SK-N-SH (cell line): ENCODE measurements at regions not wholly inside any gene's neighbourhood (a gene's known extent, or its start where the extent isn't known, plus 50 kb on each side); places are given as distances from the start of the nearest gene placed in this dataset.

ENCODE experiments used
- CTCF ChIA-PET: fragments of 300-600, 350-600 bp; formaldehyde crosslinking; extraction: SDS; loops from one replicate; lab custom pipeline; 2021; lab: Yijun Ruan, JAX
- POLR2A ChIA-PET: fragments of 350-600 bp; sonication (Branson Sonifier 250); formaldehyde crosslinking; extraction: SDS; loops from one replicate; lab custom pipeline; 2020; ENCODE audit warnings: antibody characterized with exemption, inconsistent platforms; lab: Yijun Ruan, JAX
- DNase-seq: peaks from one replicate; pipeline ENCODE4 v3.0.0; 2012
- H2AFZ ChIP-seq: fragments of 200-600 bp; sonication (generic); 2 replicates; pipeline ENCODE4 v1.8.1; 2016; ENCODE audit warnings: antibody characterized with exemption, mild to moderate bottlenecking, low read depth
- H3F3A ChIP-seq: fragments of 200-600 bp; sonication (generic); replicated peaks from 2 replicates; pipeline ENCODE3; 2016; ENCODE audit warnings: antibody characterized with exemption, mild to moderate bottlenecking; ENCODE audit not compliant: insufficient read depth
- H3K27ac ChIP-seq, 2 experiments: fragments of 200-500 bp in 1 of 2; fragments of 200-600 bp in 1 of 2; sonication (Bioruptor generic) in 1 of 2; sonication (generic), shearing (Covaris generic) in 1 of 2; 2 replicates each; pipeline versions ENCODE4 v1.5.1 to v1.6.1; 2014 to 2016; ENCODE audit warnings: low read depth in 2 of 2, inconsistent platforms in 1 of 2, low read length in 1 of 2, mild to moderate bottlenecking in 1 of 2, mixed read lengths in 1 of 2
- H3K27me3 ChIP-seq: fragments of 200-600 bp; sonication (generic), shearing (Covaris generic); 2 replicates; pipeline ENCODE4 v1.6.1; 2016; ENCODE audit warnings: mixed run types; ENCODE audit not compliant: insufficient read depth
- H3K36me3 ChIP-seq, 2 experiments: fragments of 200-500 bp in 1 of 2; fragments of 200-600 bp in 1 of 2; sonication (Bioruptor generic) in 1 of 2; sonication (generic) in 1 of 2; replicated peaks in 1 of 2; 2 replicates each; pipeline versions ENCODE3 to v1.5.1; 2014 to 2016; ENCODE audit warnings: low read length in 1 of 2, mild to moderate bottlenecking in 1 of 2; ENCODE audit not compliant: insufficient read depth in 2 of 2, control insufficient read depth in 1 of 2
- H3K4me1 ChIP-seq, 2 experiments: fragments of 200-500 bp in 1 of 2; fragments of 200-600 bp in 1 of 2; sonication (Bioruptor generic) in 1 of 2; sonication (generic), shearing (Covaris generic) in 1 of 2; 2 replicates each; pipeline versions ENCODE4 v1.5.1 to v1.6.1; 2014 to 2016; ENCODE audit warnings: low read depth in 1 of 2, low read length in 1 of 2, mixed run types in 1 of 2; ENCODE audit not compliant: insufficient read depth in 2 of 2, control insufficient read depth in 1 of 2
- H3K4me2 ChIP-seq: fragments of 200-600 bp; sonication (generic), shearing (Covaris generic); 2 replicates; pipeline ENCODE4 v1.6.1; 2017; ENCODE audit warnings: mixed run types
- H3K4me3 ChIP-seq, 2 experiments: fragments of 200-500 bp in 1 of 2; fragments of 200-600 bp in 1 of 2; sonication (Bioruptor generic) in 1 of 2; sonication (generic), shearing (Covaris generic) in 1 of 2; 2 replicates each; pipeline versions ENCODE4 v1.5.1 to v1.8.1; 2014 to 2016; ENCODE audit warnings: low read depth in 2 of 2, inconsistent platforms in 1 of 2, low read length in 1 of 2, mild to moderate bottlenecking in 1 of 2, mixed read lengths in 1 of 2, moderate library complexity in 1 of 2
- H3K79me2 ChIP-seq: fragments of 200-600 bp; sonication (generic); 2 replicates; pipeline ENCODE4 v1.8.1; 2017; ENCODE audit warnings: mild to moderate bottlenecking; ENCODE audit not compliant: insufficient read depth
- H3K9ac ChIP-seq: fragments of 200-600 bp; sonication (generic); 2 replicates; pipeline ENCODE4 v1.6.1; 2017; ENCODE audit warnings: mixed run types
- H3K9me2 ChIP-seq: fragments of 200-600 bp; sonication (generic); 2 replicates; pipeline ENCODE4 v1.6.1; 2017; ENCODE audit warnings: mixed run types
- H3K9me3 ChIP-seq: fragments of 200-600 bp; sonication (generic); 2 replicates; pipeline ENCODE4 v1.6.1; 2017; ENCODE audit warnings: mixed run types, mild to moderate bottlenecking, moderate library complexity
- H4K20me1 ChIP-seq: fragments of 200-600 bp; sonication (generic); 2 replicates; pipeline ENCODE4 v1.6.1; 2017; ENCODE audit warnings: mild to moderate bottlenecking, mixed run types; ENCODE audit not compliant: insufficient read depth
- EP300 ChIP-seq, 2 experiments: IDR thresholded peaks; 2 replicates each; pipeline versions ENCODE4 v1.4.0 to v1.6.1; 2012; ENCODE audit warnings: borderline replicate concordance in 1 of 2, low read depth in 1 of 2, low read length in 1 of 2
- EZH2phosphoT487 ChIP-seq: fragments of 200-600 bp; sonication (generic); IDR thresholded peaks from 2 replicates; pipeline ENCODE4 v1.6.1; 2017; ENCODE audit warnings: low read depth, mixed run types, mild to moderate bottlenecking, antibody characterized with exemption, moderate library complexity, borderline replicate concordance
- FOSL2 ChIP-seq: IDR thresholded peaks from 2 replicates; pipeline ENCODE4 v1.4.0; 2012; ENCODE audit warnings: low read depth, mild to moderate bottlenecking, moderate library complexity, borderline replicate concordance
- FOXM1 ChIP-seq: IDR thresholded peaks from 2 replicates; pipeline ENCODE4 v1.4.0; 2012; ENCODE audit warnings: low read depth, mild to moderate bottlenecking
- JUND ChIP-seq: IDR thresholded peaks from 2 replicates; pipeline ENCODE4 v1.4.0; 2012
- NFIC ChIP-seq: IDR thresholded peaks from 2 replicates; pipeline ENCODE4 v1.4.0; 2012; ENCODE audit warnings: borderline replicate concordance
- RXRA ChIP-seq: IDR thresholded peaks from 2 replicates; pipeline ENCODE4 v1.4.0; 2012; ENCODE audit warnings: low read depth, mild to moderate bottlenecking, borderline replicate concordance
- SIN3A ChIP-seq: IDR thresholded peaks from 2 replicates; pipeline ENCODE4 v1.6.1; 2012; ENCODE audit warnings: low read depth, mild to moderate bottlenecking, low read length, moderate library complexity, borderline replicate concordance
- TAF1 ChIP-seq: IDR thresholded peaks from 2 replicates; pipeline ENCODE4 v1.6.1; 2012; ENCODE audit warnings: low read depth, mild to moderate bottlenecking, low read length, moderate library complexity, borderline replicate concordance
- TCF12 ChIP-seq: IDR thresholded peaks from 2 replicates; pipeline ENCODE4 v1.4.0; 2012
- TEAD4 ChIP-seq: IDR thresholded peaks from 2 replicates; pipeline ENCODE4 v1.4.0; 2012; ENCODE audit warnings: mild to moderate bottlenecking, borderline replicate concordance; ENCODE audit not compliant: insufficient read depth
- YY1 ChIP-seq: IDR thresholded peaks from 2 replicates; pipeline ENCODE4 v1.4.0; 2012; ENCODE audit warnings: low read depth, mild to moderate bottlenecking
- WGBS: methylation state at CpG from one replicate; pipeline ENCODE4 v1.1.6; 2017; ENCODE audit warnings: low lambda C conversion rate; 5-methylcytosine and 5-hydroxymethylcytosine counted together
- TF ChIP-seq, protein P1 (sequence below): fragments of 200-600 bp; sonication (generic); IDR thresholded peaks from 2 replicates; pipeline ENCODE4 v1.6.1; 2017; ENCODE audit warnings: antibody characterized with exemption, mild to moderate bottlenecking, moderate library complexity
- TF ChIP-seq, protein P2 (sequence below): IDR thresholded peaks from 2 replicates; pipeline ENCODE4 v1.6.1; 2012; ENCODE audit warnings: mild to moderate bottlenecking, low read depth, low read length, moderate library complexity
- TF ChIP-seq, protein P3 (sequence below): fragments of 150-350 bp; IDR thresholded peaks from 2 replicates; pipeline ENCODE4 v1.6.1; 2016; ENCODE audit warnings: mild to moderate bottlenecking, low read depth, low read length
- TF ChIP-seq, protein P4 (sequence below): IDR thresholded peaks from 2 replicates; pipeline ENCODE4 v1.4.0; 2012; ENCODE audit warnings: low read depth, borderline replicate concordance

DNA sequence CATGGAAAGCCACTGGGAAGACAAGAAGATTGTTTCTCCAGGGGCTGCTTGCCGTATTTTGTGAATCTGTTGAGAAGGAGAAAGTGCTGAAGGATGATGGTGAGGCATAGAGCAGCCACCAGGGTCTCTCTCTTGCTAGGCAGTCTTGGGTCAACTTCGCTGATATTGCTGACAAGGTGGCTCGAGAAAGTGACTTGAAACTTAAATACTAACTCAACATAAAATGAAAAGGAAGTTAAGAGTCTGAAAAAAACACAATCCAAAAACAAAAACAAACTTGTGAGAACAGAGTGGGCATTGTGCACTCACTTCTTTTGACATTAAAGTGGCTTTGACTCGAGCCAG is 90.1 kb downstream of the CHST2 start:
- Histone ChIP-seq H2AFZ (no peak overlapping the region), H3K27me3 (no peaks in the 10 kb centered on the region), H3K27ac (no peak overlapping the region), H3K4me3 (no peak overlapping the region), H3K4me1 (no peaks in the 10 kb centered on the region), H3K9me3 (no peaks in the 10 kb centered on the region), H3F3A (no peaks in the 10 kb centered on the region), H3K9me2 (no peaks in the 10 kb centered on the region), H3K36me3 (no peaks in the 10 kb centered on the region), H3K4me2 (no peak overlapping the region), H3K79me2 (no peaks in the 10 kb centered on the region), H4K20me1 (no peaks in the 10 kb centered on the region), H3K9ac (no peak overlapping the region)
- ChIA-PET POLR2A (no interaction called here), CTCF (no interaction called here)
- TF ChIP-seq EZH2phosphoT487 (no peak), FOSL2 (no peak), TAF1 (no peak), NFIC (no peak), SIN3A (no peak), EP300 (IDR thresholded peaks at IDR 0.05; ENCODE audit: borderline replicate concordance in 1 of 2, low read depth in 1 of 2, low read length in 1 of 2) (no peak), YY1 (no peak), TEAD4 (no peak), JUND (no peak), RXRA (no peak), TCF12 (no peak), FOXM1 (no peak)
- TF ChIP-seq, protein P1, sequence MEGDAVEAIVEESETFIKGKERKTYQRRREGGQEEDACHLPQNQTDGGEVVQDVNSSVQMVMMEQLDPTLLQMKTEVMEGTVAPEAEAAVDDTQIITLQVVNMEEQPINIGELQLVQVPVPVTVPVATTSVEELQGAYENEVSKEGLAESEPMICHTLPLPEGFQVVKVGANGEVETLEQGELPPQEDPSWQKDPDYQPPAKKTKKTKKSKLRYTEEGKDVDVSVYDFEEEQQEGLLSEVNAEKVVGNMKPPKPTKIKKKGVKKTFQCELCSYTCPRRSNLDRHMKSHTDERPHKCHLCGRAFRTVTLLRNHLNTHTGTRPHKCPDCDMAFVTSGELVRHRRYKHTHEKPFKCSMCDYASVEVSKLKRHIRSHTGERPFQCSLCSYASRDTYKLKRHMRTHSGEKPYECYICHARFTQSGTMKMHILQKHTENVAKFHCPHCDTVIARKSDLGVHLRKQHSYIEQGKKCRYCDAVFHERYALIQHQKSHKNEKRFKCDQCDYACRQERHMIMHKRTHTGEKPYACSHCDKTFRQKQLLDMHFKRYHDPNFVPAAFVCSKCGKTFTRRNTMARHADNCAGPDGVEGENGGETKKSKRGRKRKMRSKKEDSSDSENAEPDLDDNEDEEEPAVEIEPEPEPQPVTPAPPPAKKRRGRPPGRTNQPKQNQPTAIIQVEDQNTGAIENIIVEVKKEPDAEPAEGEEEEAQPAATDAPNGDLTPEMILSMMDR: no peak
- TF ChIP-seq, protein P2, sequence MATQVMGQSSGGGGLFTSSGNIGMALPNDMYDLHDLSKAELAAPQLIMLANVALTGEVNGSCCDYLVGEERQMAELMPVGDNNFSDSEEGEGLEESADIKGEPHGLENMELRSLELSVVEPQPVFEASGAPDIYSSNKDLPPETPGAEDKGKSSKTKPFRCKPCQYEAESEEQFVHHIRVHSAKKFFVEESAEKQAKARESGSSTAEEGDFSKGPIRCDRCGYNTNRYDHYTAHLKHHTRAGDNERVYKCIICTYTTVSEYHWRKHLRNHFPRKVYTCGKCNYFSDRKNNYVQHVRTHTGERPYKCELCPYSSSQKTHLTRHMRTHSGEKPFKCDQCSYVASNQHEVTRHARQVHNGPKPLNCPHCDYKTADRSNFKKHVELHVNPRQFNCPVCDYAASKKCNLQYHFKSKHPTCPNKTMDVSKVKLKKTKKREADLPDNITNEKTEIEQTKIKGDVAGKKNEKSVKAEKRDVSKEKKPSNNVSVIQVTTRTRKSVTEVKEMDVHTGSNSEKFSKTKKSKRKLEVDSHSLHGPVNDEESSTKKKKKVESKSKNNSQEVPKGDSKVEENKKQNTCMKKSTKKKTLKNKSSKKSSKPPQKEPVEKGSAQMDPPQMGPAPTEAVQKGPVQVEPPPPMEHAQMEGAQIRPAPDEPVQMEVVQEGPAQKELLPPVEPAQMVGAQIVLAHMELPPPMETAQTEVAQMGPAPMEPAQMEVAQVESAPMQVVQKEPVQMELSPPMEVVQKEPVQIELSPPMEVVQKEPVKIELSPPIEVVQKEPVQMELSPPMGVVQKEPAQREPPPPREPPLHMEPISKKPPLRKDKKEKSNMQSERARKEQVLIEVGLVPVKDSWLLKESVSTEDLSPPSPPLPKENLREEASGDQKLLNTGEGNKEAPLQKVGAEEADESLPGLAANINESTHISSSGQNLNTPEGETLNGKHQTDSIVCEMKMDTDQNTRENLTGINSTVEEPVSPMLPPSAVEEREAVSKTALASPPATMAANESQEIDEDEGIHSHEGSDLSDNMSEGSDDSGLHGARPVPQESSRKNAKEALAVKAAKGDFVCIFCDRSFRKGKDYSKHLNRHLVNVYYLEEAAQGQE: no peak
- TF ChIP-seq, protein P3, sequence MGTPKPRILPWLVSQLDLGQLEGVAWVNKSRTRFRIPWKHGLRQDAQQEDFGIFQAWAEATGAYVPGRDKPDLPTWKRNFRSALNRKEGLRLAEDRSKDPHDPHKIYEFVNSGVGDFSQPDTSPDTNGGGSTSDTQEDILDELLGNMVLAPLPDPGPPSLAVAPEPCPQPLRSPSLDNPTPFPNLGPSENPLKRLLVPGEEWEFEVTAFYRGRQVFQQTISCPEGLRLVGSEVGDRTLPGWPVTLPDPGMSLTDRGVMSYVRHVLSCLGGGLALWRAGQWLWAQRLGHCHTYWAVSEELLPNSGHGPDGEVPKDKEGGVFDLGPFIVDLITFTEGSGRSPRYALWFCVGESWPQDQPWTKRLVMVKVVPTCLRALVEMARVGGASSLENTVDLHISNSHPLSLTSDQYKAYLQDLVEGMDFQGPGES: no peak
- TF ChIP-seq, protein P4, sequence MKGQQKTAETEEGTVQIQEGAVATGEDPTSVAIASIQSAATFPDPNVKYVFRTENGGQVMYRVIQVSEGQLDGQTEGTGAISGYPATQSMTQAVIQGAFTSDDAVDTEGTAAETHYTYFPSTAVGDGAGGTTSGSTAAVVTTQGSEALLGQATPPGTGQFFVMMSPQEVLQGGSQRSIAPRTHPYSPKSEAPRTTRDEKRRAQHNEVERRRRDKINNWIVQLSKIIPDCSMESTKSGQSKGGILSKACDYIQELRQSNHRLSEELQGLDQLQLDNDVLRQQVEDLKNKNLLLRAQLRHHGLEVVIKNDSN: no peak
- WGBS: 39% methylated on average over 4 of the region's 4 CpGs
- no peak for DNase-seq
